Tibial artery (tissue), 4 donors: ENCODE measurements at regions not wholly inside any gene's neighbourhood (a gene's known extent, or its start where the extent isn't known, plus 50 kb on each side); places are given as distances from the start of the nearest gene placed in this dataset.

Source experiments
- DNase-seq, 2 donors: peaks; one replicate each; pipeline ENCODE4 v3.0.0-alpha.2; 2019
- H3K27ac ChIP-seq, 2 donors: fragments of 200-600 bp; sonication (generic) in 1 of 2; 1 replicate in 1 of 2; 2 replicates in 1 of 2; pipeline ENCODE4 v1.5.1; 2018 to 2019; ENCODE audit warnings: mild to moderate bottlenecking in 1 of 2
- H3K27me3 ChIP-seq, 2 donors: fragments of 200-600 bp; sonication (generic) in 1 of 2; one replicate each; pipeline versions ENCODE4 v1.5.1 to v1.6.0; 2016 to 2019
- H3K36me3 ChIP-seq, 3 donors: fragments of 200-600 bp; sonication (generic) in 2 of 3; one replicate each; pipeline ENCODE4 v1.5.1; 2016 to 2019; ENCODE audit warnings: mild to moderate bottlenecking in 2 of 3
- H3K4me1 ChIP-seq, 4 donors: fragments of 200-600 bp; sonication (generic) in 2 of 4; 1 replicate in 3 of 4; 2 replicates in 1 of 4; pipeline ENCODE4 v1.5.1; 2016 to 2019
- H3K4me3 ChIP-seq, 2 donors: fragments of 200-600 bp; sonication (generic) in 1 of 2; 1 replicate in 1 of 2; 2 replicates in 1 of 2; pipeline ENCODE4 v1.5.1; 2018 to 2019; ENCODE audit warnings: mild to moderate bottlenecking in 2 of 2
- H3K9me3 ChIP-seq, 3 donors: fragments of 200-600 bp; sonication (generic) in 1 of 3; one replicate each; pipeline ENCODE4 v1.5.1; 2016 to 2019
- CTCF ChIP-seq, 2 experiments: fragments of 200-600 bp in 1 of 2; fragments of 450-650 bp in 1 of 2; IDR thresholded peaks; one replicate each; pipeline ENCODE4 v1.5.1; 2017 to 2019; ENCODE audit warnings: antibody characterized with exemption in 2 of 2, mild to moderate bottlenecking in 1 of 2, moderate library complexity in 1 of 2
- intact Hi-C: fragments of 100-400 bp; cut with DNase I; formaldehyde crosslinking; loops from one replicate; pipeline ENCODE4 v1.15.0; 2023; ENCODE audit warnings: low total_unique reads

- Histone ChIP-seq H3K9me3 (no peaks in the 10 kb centered on the region), H3K4me1 (peaks cover 0 to 7% (median 0%) of the 10 kb centered on the region in 4 donors), H3K27ac (no peak overlapping the region), H3K36me3 (no peaks in the 10 kb centered on the region), H3K4me3 (no peak overlapping the region), H3K27me3 (no peaks in the 10 kb centered on the region)
- DNase-seq, result no peak
- TF ChIP-seq CTCF (IDR thresholded peaks at IDR 0.05), result no peak
- intact Hi-C loops, result loop anchor here (5.0 to 10.0 kb wide), 3 partner anchors 51 to 423 kb away; partner anchors contain the start of gene BEND6
Measured at GRCh38 chr6:56904068-56904467, 50.8 kb upstream of the BEND6 start.

GRCh38 chr6:56902641-56903464 lies 52.1 kb upstream of the BEND6 start:
- TF ChIP-seq CTCF (IDR thresholded peaks at IDR 0.05), result peak; percentile 54 to 74
- Histone ChIP-seq H3K9me3 (no peaks in the 10 kb centered on the region), H3K4me3 (no peak overlapping the region), H3K27ac (no peak overlapping the region), H3K36me3 (no peaks in the 10 kb centered on the region), H3K27me3 (no peaks in the 10 kb centered on the region), H3K4me1 (peaks cover 0 to 7% (median 0%) of the 10 kb centered on the region in 4 donors)
- intact Hi-C loops, result loop anchor here (5.0 to 10.0 kb wide), 3 partner anchors 52 to 424 kb away; partner anchors contain the start of gene BEND6
- no peak for DNase-seq

GRCh38 chr6:56900784-56901183 lies 54.1 kb upstream of the BEND6 start:
- Histone ChIP-seq H3K27ac (no peak overlapping the region), H3K4me1 (peaks cover 0 to 7% (median 0%) of the 10 kb centered on the region in 4 donors), H3K9me3 (no peaks in the 10 kb centered on the region), H3K36me3 (no peaks in the 10 kb centered on the region), H3K4me3 (no peak overlapping the region), H3K27me3 (no peaks in the 10 kb centered on the region)
- TF ChIP-seq CTCF (IDR thresholded peaks at IDR 0.05), result no peak
- no peak for DNase-seq
- intact Hi-C loops, result loop anchor here (5.0 to 10.0 kb wide), 3 partner anchors 54 to 427 kb away; partner anchors contain the start of gene BEND6

- no peak for TF ChIP-seq CTCF (IDR thresholded peaks at IDR 0.05)
- Histone ChIP-seq H3K27me3 (no peaks in the 10 kb centered on the region), H3K27ac (no peak overlapping the region), H3K4me3 (no peak overlapping the region), H3K9me3 (no peaks in the 10 kb centered on the region), H3K4me1 (peaks cover 0 to 7% (median 0%) of the 10 kb centered on the region in 4 donors), H3K36me3 (no peaks in the 10 kb centered on the region)
- no peak for DNase-seq
- intact Hi-C loops, result loop anchor here (5.0 to 10.0 kb wide), 3 partner anchors 55 to 428 kb away; partner anchors contain the start of gene BEND6
Measured at GRCh38 chr6:56899753-56900152, 55.2 kb upstream of the BEND6 start.

- H3K36me3 ChIP-seq, result no peaks in the 10 kb centered on the region
- no peak for DNase-seq
- no peaks in the 10 kb centered on the region for H3K9me3 ChIP-seq
- intact Hi-C loops, result no loop called here
- H3K27ac ChIP-seq, result no peak overlapping the region
- H3K27me3 ChIP-seq, result no peaks in the 10 kb centered on the region
- no peak overlapping the region for H3K4me3 ChIP-seq
- TF ChIP-seq CTCF (IDR thresholded peaks at IDR 0.05), result no peak
- peaks cover 0 to 7% (median 0%) of the 10 kb centered on the region in 4 donors for H3K4me1 ChIP-seq
Measured at GRCh38 chr6:56899311-56899710, 55.6 kb upstream of the BEND6 start.
